ENCODE measurements at regions not wholly inside any gene's neighbourhood (a gene's known extent, or its start where the extent isn't known, plus 50 kb on each side); places are given as distances from the start of the nearest gene placed in this dataset.
A peak's percentile ranks its signal among the peaks of the same experiment; 100 is the strongest.

DNA sequence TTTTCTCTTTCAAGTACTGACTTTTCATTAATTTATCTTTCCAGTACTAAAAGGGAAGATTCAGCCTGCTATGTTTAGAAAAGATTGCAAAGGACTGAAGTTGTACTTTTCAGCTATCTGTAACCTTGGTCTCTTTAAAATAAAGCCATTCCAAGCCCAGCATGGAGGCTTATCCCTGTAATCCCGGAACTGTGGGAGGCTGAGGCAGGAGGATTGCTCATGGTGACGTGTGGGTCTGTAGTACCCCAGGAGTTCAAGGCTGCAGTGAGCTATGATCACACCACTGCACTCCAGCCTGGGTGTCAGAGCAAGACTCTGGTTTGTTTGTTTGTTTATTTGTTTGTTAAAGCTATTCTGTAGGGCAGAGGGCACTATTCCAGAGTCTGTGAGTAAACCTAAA lies 50.6 kb upstream of the TMEM170B start:
- TF ChIP-seq, protein P1, sequence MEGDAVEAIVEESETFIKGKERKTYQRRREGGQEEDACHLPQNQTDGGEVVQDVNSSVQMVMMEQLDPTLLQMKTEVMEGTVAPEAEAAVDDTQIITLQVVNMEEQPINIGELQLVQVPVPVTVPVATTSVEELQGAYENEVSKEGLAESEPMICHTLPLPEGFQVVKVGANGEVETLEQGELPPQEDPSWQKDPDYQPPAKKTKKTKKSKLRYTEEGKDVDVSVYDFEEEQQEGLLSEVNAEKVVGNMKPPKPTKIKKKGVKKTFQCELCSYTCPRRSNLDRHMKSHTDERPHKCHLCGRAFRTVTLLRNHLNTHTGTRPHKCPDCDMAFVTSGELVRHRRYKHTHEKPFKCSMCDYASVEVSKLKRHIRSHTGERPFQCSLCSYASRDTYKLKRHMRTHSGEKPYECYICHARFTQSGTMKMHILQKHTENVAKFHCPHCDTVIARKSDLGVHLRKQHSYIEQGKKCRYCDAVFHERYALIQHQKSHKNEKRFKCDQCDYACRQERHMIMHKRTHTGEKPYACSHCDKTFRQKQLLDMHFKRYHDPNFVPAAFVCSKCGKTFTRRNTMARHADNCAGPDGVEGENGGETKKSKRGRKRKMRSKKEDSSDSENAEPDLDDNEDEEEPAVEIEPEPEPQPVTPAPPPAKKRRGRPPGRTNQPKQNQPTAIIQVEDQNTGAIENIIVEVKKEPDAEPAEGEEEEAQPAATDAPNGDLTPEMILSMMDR (IDR thresholded peaks at IDR 0.05; ENCODE audit: insufficient read depth, low read depth, low read length), result no peak
- no peak for DNase-seq (ENCODE audit: low read depth)
- H3K4me3 ChIP-seq (ENCODE audit: low read depth, low read length), result no peak overlapping the region

DNA sequence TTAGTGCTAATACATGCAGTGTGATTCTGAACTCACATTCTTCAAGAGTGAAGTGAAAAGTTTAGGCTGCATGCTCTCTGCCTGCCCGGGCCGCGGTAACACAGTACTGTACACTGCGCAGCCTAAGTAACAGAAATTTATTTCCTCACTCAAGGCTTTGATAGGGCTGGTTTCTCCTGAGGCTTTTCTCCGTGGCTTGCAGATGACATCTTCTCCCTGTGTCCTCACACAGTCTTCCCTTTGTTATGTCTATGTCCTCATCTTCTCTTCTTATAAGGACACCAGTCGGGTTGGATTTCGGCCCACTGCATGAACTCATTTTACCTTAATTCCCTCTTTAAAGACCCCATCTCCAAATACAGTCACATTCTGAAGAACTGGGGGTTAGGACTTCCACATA lies 51.1 kb upstream of the TMEM170B start:
- TF ChIP-seq, protein P1 (IDR thresholded peaks at IDR 0.05; ENCODE audit: insufficient read depth, low read depth, low read length), result no peak
- H3K4me3 ChIP-seq (ENCODE audit: low read depth, low read length), result no peak overlapping the region
- DNase-seq (ENCODE audit: low read depth), result peak; percentile 55

DNA sequence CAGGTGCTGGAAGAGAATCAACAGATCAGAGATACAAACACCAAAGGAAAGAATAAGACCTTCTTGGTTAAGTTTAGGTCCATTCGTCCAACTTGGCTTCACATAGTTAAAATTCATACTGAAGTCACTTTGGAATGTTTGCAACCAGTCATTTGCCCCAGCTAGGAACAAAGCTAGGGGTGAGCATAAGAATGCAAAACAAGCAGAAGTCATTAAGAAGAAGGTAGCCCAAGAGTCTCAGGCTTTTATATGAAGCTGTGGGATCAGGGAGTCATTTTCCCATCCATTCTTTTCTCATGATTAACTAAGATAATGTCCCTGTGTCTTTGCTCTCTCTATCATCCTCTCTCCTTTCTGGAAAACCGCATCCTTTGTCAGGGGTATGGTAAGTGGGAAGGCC lies 51.5 kb upstream of the TMEM170B start:
- no peak for DNase-seq (ENCODE audit: low read depth)
- TF ChIP-seq, protein P1 (IDR thresholded peaks at IDR 0.05; ENCODE audit: insufficient read depth, low read depth, low read length), result no peak
- H3K4me3 ChIP-seq (ENCODE audit: low read depth, low read length), result no peak overlapping the region

DNA sequence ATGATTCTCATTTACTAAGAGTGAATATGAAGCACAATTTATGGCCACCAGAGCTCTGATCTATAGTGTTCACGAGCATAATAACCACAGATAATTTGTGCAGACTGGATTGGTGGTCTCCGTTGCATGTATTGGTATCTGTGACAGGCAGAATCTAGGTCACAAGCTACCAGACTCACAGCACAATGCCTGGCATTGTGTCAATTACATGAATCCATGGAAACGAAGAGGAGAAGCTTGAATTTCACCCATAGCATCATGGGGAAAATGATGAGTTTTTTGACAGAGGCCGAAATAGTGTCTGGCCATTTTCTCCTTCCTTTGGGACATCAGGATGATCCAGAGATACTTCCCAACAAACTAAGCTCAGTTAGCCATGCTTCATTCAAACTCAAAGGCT lies 52.3 kb upstream of the TMEM170B start:
- TF ChIP-seq, protein P1 (IDR thresholded peaks at IDR 0.05; ENCODE audit: insufficient read depth, low read depth, low read length), result no peak
- no peak overlapping the region for H3K4me3 ChIP-seq (ENCODE audit: low read depth, low read length)
- DNase-seq (ENCODE audit: low read depth), result no peak

DNA sequence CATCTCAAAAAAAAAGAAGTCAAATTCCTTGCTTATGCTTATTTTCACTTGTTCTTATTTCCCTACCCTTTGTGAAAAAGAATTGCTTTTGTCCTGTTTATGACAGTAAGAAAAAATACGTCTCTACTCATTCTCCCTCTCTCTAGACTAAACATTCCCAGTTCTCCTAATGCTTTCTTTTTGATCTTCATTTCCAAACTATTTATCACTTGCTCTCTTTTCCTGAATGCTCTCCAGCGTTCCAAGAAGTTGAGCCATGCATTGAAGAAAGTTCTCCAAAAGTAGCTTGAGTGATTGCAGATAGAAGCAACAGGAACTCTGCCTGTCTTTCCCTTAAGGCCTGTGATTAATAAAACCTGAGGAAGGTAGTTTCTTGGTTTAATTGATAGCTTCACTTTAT lies 53.1 kb upstream of the TMEM170B start:
- H3K4me3 ChIP-seq (ENCODE audit: low read depth, low read length), result no peak overlapping the region
- TF ChIP-seq, protein P1 (IDR thresholded peaks at IDR 0.05; ENCODE audit: insufficient read depth, low read depth, low read length), result no peak
- DNase-seq (ENCODE audit: low read depth), result peak; percentile 25

DNA sequence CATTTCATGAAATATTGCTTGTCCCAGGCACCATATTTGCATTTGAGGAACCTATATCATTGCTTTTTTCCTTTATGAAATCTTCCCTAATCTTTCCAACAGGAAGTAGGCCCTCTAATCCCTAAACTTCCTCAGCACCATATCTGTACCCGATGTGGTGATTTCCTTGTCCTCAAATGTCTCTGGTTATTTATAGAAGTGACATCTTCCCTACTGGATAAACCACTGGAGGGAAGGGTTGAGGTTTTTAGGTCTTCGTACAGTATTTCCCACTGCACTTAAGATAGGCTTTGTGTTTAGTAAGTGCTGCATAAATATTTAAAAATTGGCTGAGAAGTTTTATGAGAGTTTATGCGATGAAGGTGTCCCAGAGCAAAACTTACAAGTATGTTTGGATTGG lies 54.9 kb upstream of the TMEM170B start:
- H3K4me3 ChIP-seq (ENCODE audit: low read depth, low read length), result no peak overlapping the region
- DNase-seq (ENCODE audit: low read depth), result peak; percentile 50
- TF ChIP-seq, protein P1 (IDR thresholded peaks at IDR 0.05; ENCODE audit: insufficient read depth, low read depth, low read length), result no peak

DNA sequence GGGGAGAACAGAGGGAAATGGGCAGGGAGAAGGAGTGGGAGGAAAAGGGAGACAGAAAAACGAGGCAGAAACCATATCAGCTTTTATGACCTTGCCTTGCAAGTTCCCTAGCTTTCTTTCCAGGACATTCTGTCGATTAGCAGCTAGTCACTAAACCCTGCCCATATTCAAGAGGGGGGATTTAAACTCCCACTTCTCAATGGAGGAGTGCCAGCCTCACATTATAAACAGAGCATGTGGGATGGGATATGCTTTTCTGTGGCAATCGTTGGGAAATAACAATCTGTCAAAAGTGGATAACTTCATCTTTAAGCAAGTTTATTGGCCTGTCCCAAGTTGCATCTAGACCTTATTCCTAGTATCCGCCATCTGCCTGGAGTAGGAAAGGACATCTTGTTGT lies 57.0 kb upstream of the TMEM170B start:
- TF ChIP-seq, protein P1 (IDR thresholded peaks at IDR 0.05; ENCODE audit: insufficient read depth, low read depth, low read length), result no peak
- DNase-seq (ENCODE audit: low read depth), result peak; percentile 69
- no peak overlapping the region for H3K4me3 ChIP-seq (ENCODE audit: low read depth, low read length)
